Uterus (tissue), 3 donors: ENCODE measurements at regions not wholly inside any gene's neighbourhood (a gene's known extent, or its start where the extent isn't known, plus 50 kb on each side); places are given as distances from the start of the nearest gene placed in this dataset.
"Not testable (repeated sequence)": the region's sequence is repeated elsewhere in the genome, so short reads cannot be mapped to it uniquely, and the experiment has no call there.

Source experiments
- DNase-seq, 2 donors: peaks; one replicate each; pipeline ENCODE4 v3.0.0-alpha.2; 2019 to 2020
- H3K27ac ChIP-seq, 2 donors: fragments of 200-600 bp; sonication (generic); 1 replicate in 1 of 2; 2 replicates in 1 of 2; pipeline ENCODE4 v1.5.1; 2016 to 2018
- H3K27me3 ChIP-seq, 2 donors: fragments of 200-600 bp; sonication (generic); one replicate each; pipeline ENCODE4 v1.5.1; 2018 to 2019; ENCODE audit warnings: control low read depth in 1 of 2
- H3K36me3 ChIP-seq, 2 donors: fragments of 200-600 bp; sonication (generic); one replicate each; pipeline ENCODE4 v1.5.1; 2019; ENCODE audit warnings: control low read depth in 1 of 2
- H3K4me1 ChIP-seq, 2 donors: fragments of 200-600 bp; sonication (generic); one replicate each; pipeline ENCODE4 v1.5.1; 2018 to 2019; ENCODE audit warnings: control low read depth in 1 of 2
- H3K4me3 ChIP-seq, 2 donors: fragments of 200-600 bp; sonication (generic); 1 replicate in 1 of 2; 2 replicates in 1 of 2; pipeline ENCODE4 v1.5.1; 2018 to 2019; ENCODE audit warnings: mild to moderate bottlenecking in 1 of 2
- H3K9me3 ChIP-seq, 2 donors: fragments of 200-600 bp; sonication (generic); one replicate each; pipeline ENCODE4 v1.5.1; 2019; ENCODE audit warnings: control low read depth in 1 of 2
- POLR2A ChIP-seq, 2 donors: fragments of 450-650 bp; IDR thresholded peaks; one replicate each; pipeline ENCODE4 v1.6.1; 2016; ENCODE audit warnings: antibody characterized with exemption in 2 of 2, mild to moderate bottlenecking in 1 of 2, moderate library complexity in 1 of 2
- intact Hi-C: fragments of 100-400 bp; cut with DNase I; formaldehyde crosslinking; loops from one replicate; pipeline ENCODE4 v1.15.1; 2023; ENCODE audit warnings: low total_unique reads
- TF ChIP-seq, protein P1 (sequence below), 4 experiments: fragments of 200-600 bp in 2 of 4; fragments of 450-650 bp in 2 of 4; sonication (generic) in 2 of 4; IDR thresholded peaks; one replicate each; pipeline ENCODE4 v1.5.1; 2016 to 2019; ENCODE audit warnings: antibody characterized with exemption in 4 of 4, mild to moderate bottlenecking in 2 of 4, moderate library complexity in 1 of 4
- donor health status: DM: yes; HTN: yes; CAD: no.

DNA sequence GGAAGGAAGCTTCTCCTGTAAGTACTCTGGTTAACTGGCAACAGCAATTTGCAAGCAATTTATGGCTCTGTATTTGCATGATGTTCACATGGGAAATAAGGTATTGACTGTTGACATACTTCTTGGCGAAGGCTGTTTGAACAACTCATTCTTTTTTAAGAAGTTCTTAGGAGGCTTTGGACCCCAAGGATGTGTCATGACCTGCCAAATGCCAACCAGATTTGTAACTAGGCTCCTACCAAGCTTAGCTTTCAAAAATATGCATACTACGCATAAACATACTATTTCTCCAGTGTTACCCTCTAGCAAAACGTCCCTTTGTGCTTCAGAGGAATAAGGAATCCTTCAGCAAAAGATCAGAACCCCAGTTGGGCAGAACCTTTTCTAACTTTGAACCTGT, 165.2 kb upstream of the MSX2 start:
- Histone ChIP-seq H3K4me3 (no peak overlapping the region), H3K36me3 (no peaks in the 10 kb centered on the region), H3K9me3 (no peaks in the 10 kb centered on the region), H3K4me1 (no peaks in the 10 kb centered on the region), H3K27me3 (no peaks in the 10 kb centered on the region), H3K27ac (no peak overlapping the region)
- intact Hi-C loops: no loop called here
- TF ChIP-seq POLR2A (IDR thresholded peaks at IDR 0.05): no peak
- TF ChIP-seq, protein P1, sequence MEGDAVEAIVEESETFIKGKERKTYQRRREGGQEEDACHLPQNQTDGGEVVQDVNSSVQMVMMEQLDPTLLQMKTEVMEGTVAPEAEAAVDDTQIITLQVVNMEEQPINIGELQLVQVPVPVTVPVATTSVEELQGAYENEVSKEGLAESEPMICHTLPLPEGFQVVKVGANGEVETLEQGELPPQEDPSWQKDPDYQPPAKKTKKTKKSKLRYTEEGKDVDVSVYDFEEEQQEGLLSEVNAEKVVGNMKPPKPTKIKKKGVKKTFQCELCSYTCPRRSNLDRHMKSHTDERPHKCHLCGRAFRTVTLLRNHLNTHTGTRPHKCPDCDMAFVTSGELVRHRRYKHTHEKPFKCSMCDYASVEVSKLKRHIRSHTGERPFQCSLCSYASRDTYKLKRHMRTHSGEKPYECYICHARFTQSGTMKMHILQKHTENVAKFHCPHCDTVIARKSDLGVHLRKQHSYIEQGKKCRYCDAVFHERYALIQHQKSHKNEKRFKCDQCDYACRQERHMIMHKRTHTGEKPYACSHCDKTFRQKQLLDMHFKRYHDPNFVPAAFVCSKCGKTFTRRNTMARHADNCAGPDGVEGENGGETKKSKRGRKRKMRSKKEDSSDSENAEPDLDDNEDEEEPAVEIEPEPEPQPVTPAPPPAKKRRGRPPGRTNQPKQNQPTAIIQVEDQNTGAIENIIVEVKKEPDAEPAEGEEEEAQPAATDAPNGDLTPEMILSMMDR (IDR thresholded peaks at IDR 0.05): no peak
- DNase-seq: no peak

DNA sequence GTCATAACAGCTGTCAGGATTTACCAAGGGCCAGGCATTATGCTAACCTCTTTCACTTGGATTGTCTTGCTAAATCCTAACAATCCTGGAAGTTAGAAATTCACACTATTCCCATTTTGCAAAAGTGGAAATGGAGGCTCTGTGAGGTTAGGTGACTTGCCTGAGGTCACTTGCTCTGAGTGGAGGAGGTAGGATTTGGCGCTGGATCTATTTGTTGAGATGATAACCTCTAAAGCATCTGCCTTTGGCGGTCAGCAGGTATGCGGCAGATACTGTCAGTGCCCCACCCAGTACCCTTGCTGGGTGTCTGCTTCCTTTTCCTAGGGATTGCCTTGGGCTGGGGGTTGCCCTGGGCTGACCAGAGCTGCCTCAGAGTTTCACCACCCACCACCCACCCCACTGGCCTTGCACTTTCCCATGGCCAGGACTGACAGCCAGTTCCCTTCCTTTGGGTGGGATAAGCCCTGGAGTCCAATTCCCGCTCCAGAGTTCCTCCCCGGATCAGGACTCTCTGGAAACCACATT, 164.8 kb upstream of the MSX2 start:
- no peaks in the 10 kb centered on the region for H3K27me3 ChIP-seq
- intact Hi-C loops: no loop called here

DNA sequence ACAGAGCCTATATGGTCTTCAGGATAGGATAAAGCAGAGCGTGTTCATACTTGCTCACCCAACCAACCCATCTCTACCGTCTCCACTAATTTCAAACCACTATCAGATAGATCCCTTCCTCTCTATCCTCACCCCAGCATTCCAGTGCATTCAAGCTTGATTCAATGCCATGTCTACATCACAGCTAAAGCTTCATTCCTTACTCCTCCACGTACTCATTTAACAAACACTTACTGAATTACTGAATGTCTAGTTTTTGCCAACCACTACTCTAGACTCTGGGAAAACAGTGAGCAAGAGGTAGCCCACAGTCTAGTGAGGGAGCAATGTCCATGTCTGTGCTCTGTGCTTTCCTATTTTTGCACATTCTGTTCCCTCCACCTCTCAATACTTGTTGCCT, 163.5 kb upstream of the MSX2 start:
- no peak overlapping the region for H3K27ac ChIP-seq
- no peaks in the 10 kb centered on the region for H3K9me3 ChIP-seq
- intact Hi-C loops: no loop called here
- no peaks in the 10 kb centered on the region for H3K36me3 ChIP-seq
- DNase-seq: no peak
- H3K27me3 ChIP-seq: no peaks in the 10 kb centered on the region
- no peaks in the 10 kb centered on the region for H3K4me1 ChIP-seq
- no peak overlapping the region for H3K4me3 ChIP-seq
- TF ChIP-seq, protein P1 (IDR thresholded peaks at IDR 0.05): no peak
- no peak for TF ChIP-seq POLR2A (IDR thresholded peaks at IDR 0.05)

More for the DNA sequence above, 164.8 kb upstream of the MSX2 start:
- no peaks in the 10 kb centered on the region for H3K9me3 ChIP-seq
- no peak for TF ChIP-seq POLR2A (IDR thresholded peaks at IDR 0.05)
- TF ChIP-seq, protein P1 (IDR thresholded peaks at IDR 0.05): no peak
- no peak overlapping the region for H3K27ac ChIP-seq
- H3K4me1 ChIP-seq: no peaks in the 10 kb centered on the region
- H3K4me3 ChIP-seq: no peak overlapping the region
- H3K36me3 ChIP-seq: no peaks in the 10 kb centered on the region
- DNase-seq: no peak

DNA sequence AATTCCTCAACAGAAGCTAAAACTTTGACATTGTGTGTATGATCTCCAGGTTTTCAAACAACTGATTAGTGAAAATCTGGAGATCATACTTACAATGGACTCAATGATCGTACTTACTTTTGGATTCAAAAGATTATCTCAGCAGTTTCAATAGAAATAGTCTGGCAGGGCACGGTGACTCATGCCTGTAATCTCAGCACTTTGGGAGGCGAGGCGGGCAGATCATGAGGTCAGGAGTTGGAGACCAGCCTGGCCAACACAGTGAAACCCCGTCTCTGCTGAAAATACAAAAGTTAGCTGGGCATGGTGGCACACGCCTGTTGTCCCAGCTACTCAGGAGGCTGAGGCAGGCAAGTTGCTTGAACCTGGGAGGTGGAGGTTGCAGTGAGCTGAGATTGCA, 161.3 kb upstream of the MSX2 start:
- H3K4me3 ChIP-seq, DNase-seq, H3K9me3 ChIP-seq, H3K36me3 ChIP-seq, H3K4me1 ChIP-seq, intact Hi-C loops, H3K27me3 ChIP-seq, H3K27ac ChIP-seq: not testable (repeated sequence)

DNA sequence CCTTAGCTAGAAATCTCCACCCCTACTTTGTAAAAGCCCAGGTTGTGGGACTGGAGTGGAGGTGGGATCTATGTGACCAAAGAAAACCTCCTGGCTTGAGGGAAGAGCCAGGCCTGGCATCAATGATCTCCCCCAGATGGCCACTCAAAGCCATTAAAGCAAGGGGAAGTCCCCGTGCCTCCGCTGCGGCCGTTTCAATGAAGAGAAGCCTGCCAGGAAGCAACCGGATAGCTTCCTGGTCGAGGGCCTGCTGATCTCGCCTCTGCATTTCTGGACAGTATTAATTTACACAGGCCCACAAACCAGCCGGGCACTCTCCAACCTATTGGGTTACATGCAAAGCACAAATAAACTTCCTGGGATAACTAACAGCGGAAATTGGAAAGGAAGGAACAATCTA, 160.5 kb upstream of the MSX2 start:
- no peaks in the 10 kb centered on the region for H3K36me3 ChIP-seq
- DNase-seq: no peak
- H3K27me3 ChIP-seq: no peaks in the 10 kb centered on the region
- H3K27ac ChIP-seq: no peak overlapping the region
- H3K4me3 ChIP-seq: no peak overlapping the region
- intact Hi-C loops: no loop called here
- H3K4me1 ChIP-seq: no peaks in the 10 kb centered on the region
- TF ChIP-seq POLR2A (IDR thresholded peaks at IDR 0.05): no peak
- TF ChIP-seq, protein P1 (IDR thresholded peaks at IDR 0.05): no peak
- no peaks in the 10 kb centered on the region for H3K9me3 ChIP-seq

DNA sequence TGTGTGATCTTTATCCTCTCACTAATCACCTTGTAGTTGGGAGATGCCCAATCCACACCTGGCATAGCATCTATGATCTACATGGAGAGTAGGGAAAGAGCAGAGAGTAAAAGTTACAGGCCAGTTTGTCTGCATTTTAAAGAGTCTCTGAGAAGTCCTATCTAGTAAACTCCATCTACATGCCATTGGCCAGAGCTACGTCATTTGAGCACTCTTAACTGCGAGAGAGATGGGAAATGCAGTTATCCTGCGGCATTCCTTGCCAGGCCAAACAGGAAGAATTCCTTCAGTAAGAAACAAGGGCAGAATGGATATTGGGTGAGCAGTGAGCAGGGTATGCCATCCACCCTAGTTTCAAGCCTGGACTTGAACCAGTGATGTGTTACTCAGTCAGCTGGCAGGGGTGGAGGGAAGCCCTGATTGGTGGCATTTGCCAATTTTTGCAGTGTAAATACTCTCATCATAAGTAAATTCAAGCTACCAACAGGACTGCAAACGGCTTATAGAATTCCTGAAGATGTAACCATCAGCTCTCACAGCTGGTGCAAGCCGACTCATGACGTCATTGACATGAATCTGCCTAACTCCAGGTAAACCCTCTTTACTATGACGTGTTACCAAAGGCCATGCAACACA, 156.8 kb upstream of the MSX2 start:
- intact Hi-C loops: no loop called here

More for the DNA sequence above, 156.8 kb upstream of the MSX2 start:
- Histone ChIP-seq H3K27me3 (no peaks in the 10 kb centered on the region), H3K4me3 (no peak overlapping the region), H3K27ac (no peak overlapping the region), H3K9me3 (no peaks in the 10 kb centered on the region), H3K4me1 (no peaks in the 10 kb centered on the region), H3K36me3 (no peaks in the 10 kb centered on the region)
- no peak for TF ChIP-seq POLR2A (IDR thresholded peaks at IDR 0.05)
- TF ChIP-seq, protein P1 (IDR thresholded peaks at IDR 0.05): no peak
- no peak for DNase-seq
